ENCODE measurements at regions not wholly inside any gene's neighbourhood (a gene's known extent, or its start where the extent isn't known, plus 50 kb on each side); places are given as distances from the start of the nearest gene placed in this dataset.

DNA sequence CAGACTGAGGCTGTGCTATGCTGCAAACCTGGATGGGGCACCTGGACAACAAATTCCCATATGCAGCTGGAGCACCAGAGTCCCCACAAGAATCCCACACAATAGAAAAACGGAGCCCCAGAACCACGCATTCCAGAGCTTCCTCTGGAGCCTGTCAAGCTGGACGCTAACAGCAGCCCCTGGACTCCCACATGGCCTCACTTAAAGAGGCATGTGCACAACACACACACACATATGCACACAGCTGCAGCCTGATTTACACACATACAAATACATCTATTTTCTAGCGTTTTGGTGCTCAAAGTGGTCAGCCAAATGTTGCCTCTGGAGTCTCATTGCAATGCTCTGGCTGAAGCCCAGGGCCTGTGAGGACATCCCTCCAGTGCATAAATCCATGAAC lies 632.7 kb upstream of the ID2 start:
- TF ChIP-seq, protein P1, sequence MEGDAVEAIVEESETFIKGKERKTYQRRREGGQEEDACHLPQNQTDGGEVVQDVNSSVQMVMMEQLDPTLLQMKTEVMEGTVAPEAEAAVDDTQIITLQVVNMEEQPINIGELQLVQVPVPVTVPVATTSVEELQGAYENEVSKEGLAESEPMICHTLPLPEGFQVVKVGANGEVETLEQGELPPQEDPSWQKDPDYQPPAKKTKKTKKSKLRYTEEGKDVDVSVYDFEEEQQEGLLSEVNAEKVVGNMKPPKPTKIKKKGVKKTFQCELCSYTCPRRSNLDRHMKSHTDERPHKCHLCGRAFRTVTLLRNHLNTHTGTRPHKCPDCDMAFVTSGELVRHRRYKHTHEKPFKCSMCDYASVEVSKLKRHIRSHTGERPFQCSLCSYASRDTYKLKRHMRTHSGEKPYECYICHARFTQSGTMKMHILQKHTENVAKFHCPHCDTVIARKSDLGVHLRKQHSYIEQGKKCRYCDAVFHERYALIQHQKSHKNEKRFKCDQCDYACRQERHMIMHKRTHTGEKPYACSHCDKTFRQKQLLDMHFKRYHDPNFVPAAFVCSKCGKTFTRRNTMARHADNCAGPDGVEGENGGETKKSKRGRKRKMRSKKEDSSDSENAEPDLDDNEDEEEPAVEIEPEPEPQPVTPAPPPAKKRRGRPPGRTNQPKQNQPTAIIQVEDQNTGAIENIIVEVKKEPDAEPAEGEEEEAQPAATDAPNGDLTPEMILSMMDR (IDR thresholded peaks at IDR 0.05; ENCODE audit: low read depth, low read length) = no peak
- TF ChIP-seq POLR2A (IDR thresholded peaks at IDR 0.05; ENCODE audit: extremely low read depth, insufficient read length) = no peak

Data from NB4 (cell line).